NT2/D1 (cell line): ENCODE measurements at regions not wholly inside any gene's neighbourhood (a gene's known extent, or its start where the extent isn't known, plus 50 kb on each side); places are given as distances from the start of the nearest gene placed in this dataset.

Experiments
- SUZ12 ChIP-seq: IDR thresholded peaks from 2 replicates; pipeline ENCODE4 v1.6.1; 2011; ENCODE audit not compliant: insufficient read length, insufficient read depth; ENCODE audit errors: extremely low read depth
- YY1 ChIP-seq: IDR thresholded peaks from 2 replicates; pipeline ENCODE4 v1.6.1; 2011; ENCODE audit not compliant: insufficient read length, insufficient read depth
- ZNF274 ChIP-seq: IDR thresholded peaks from 2 replicates; pipeline ENCODE4 v1.6.1; 2011; ENCODE audit warnings: mild to moderate bottlenecking, low read depth, low read length

- no peak for TF ChIP-seq SUZ12
- TF ChIP-seq YY1: no peak
- no peak for TF ChIP-seq ZNF274
Observed at GRCh38 chr17:72345536-72345935, 224.7 kb downstream of the SOX9 start.
